Neural progenitor cell (in vitro differentiated cells): ENCODE measurements at regions not wholly inside any gene's neighbourhood (a gene's known extent, or its start where the extent isn't known, plus 50 kb on each side); places are given as distances from the start of the nearest gene placed in this dataset.

Source experiments
- DNase-seq: peaks from one replicate; pipeline ENCODE4 v3.0.0-alpha.2; 2016; ENCODE audit warnings: low spot score
- H2AFZ ChIP-seq: fragments of 200-600 bp; sonication (generic); replicated peaks from 2 replicates; pipeline ENCODE4 v1.6.1; 2016; ENCODE audit warnings: antibody characterized with exemption
- H3F3A ChIP-seq: fragments of 200-600 bp; sonication (generic); 2 replicates; pipeline ENCODE4 v1.6.1; 2016; ENCODE audit warnings: antibody characterized with exemption, low read depth
- H3K27ac ChIP-seq: fragments of 200-600 bp; sonication (generic); 2 replicates; pipeline ENCODE4 v1.5.1; 2016; ENCODE audit warnings: mild to moderate bottlenecking
- H3K27me3 ChIP-seq: fragments of 200-600 bp; sonication (generic); 2 replicates; pipeline ENCODE4 v1.6.1; 2016; ENCODE audit warnings: mild to moderate bottlenecking, moderate library complexity
- H3K36me3 ChIP-seq: fragments of 200-600 bp; sonication (generic); 2 replicates; pipeline ENCODE4 v1.5.1; 2016
- H3K4me1 ChIP-seq: fragments of 200-600 bp; sonication (generic); 2 replicates; pipeline ENCODE4 v1.6.1; 2016; ENCODE audit warnings: mixed run types
- H3K4me2 ChIP-seq: fragments of 200-600 bp; sonication (generic); 2 replicates; pipeline ENCODE4 v1.6.1; 2016
- H3K4me3 ChIP-seq: fragments of 200-600 bp; sonication (generic); 2 replicates; pipeline ENCODE4 v1.5.1; 2016
- H3K79me2 ChIP-seq: fragments of 200-600 bp; sonication (generic); 2 replicates; pipeline ENCODE4 v1.6.1; 2016; ENCODE audit warnings: low read depth
- H3K9ac ChIP-seq: fragments of 200-600 bp; sonication (generic); 2 replicates; pipeline ENCODE4 v1.6.1; 2016
- H3K9me3 ChIP-seq: fragments of 200-600 bp; sonication (generic); 2 replicates; pipeline ENCODE4 v1.5.1; 2016; ENCODE audit warnings: low read depth
- H4K20me1 ChIP-seq: fragments of 200-600 bp; sonication (generic); 2 replicates; pipeline ENCODE4 v1.6.1; 2016; ENCODE audit warnings: low read depth
- H3K27ac Mint-ChIP-seq: 3 replicates; pipeline ENCODE4 v1.8.0; 2021; ENCODE audit warnings: mixed read lengths
- H3K27me3 Mint-ChIP-seq: 2 replicates; pipeline ENCODE4 v1.8.0; 2022; ENCODE audit warnings: low read depth, mild to moderate bottlenecking, inconsistent platforms, moderate library complexity, mixed read lengths; ENCODE audit not compliant: insufficient read depth
- H3K36me3 Mint-ChIP-seq: 3 replicates; pipeline ENCODE4 v1.8.0; 2021; ENCODE audit warnings: mixed read lengths
- H3K4me1 Mint-ChIP-seq: 3 replicates; pipeline ENCODE4 v1.8.0; 2021; ENCODE audit warnings: mixed read lengths
- H3K4me3 Mint-ChIP-seq: 3 replicates; pipeline ENCODE4 v1.8.0; 2021; ENCODE audit warnings: mild to moderate bottlenecking, moderate library complexity, mixed read lengths
- H3K9me3 Mint-ChIP-seq: 3 replicates; pipeline ENCODE4 v1.8.0; 2020; ENCODE audit warnings: mixed read lengths
- EZH2 ChIP-seq: fragments of 200-600 bp; sonication (generic); IDR thresholded peaks from 2 replicates; pipeline ENCODE4 v1.6.1; 2017; ENCODE audit warnings: antibody characterized with exemption, mild to moderate bottlenecking, moderate library complexity
- EZH2phosphoT487 ChIP-seq: fragments of 200-600 bp; sonication (generic); IDR thresholded peaks from 2 replicates; pipeline ENCODE4 v1.6.1; 2017; ENCODE audit warnings: antibody characterized with exemption
- TF ChIP-seq, protein P1 (sequence below): fragments of 200-600 bp; sonication (generic); IDR thresholded peaks from 2 replicates; pipeline ENCODE4 v1.5.1; 2017; ENCODE audit warnings: antibody characterized with exemption, mild to moderate bottlenecking

DNA sequence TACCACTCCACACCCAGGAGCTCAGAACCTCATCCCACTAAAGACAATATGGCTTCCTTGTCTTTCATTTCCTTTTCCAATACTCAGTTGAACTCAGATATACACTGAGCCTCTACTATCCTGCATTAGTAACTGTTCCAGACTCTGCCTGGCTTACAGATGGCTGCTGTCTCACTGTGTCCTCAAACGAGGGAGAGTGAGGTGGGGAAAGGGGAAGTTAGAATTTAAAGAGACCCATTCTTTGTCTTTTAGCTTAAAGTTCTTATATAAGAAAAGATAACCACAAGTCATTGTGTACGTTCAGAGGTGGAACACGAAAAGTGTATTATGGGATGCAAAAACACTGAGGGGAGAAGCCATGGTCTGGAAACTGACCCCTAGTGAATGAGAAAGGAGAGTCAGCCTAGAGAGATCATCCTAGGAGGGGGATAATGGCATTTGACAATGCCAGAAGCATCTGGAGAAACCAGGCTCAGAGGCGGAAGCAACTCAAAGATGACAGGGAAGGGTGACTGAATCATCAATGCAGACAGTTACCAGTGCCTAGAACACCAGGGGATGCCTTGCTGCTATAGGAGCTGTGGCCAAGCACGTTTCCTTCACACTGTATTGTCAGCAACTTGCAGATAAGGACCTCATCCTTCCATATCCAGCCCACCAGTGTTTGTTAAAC is 170.7 kb downstream of the CYRIA start:
- no peaks in the 10 kb centered on the region for H3K4me1 ChIP-seq
- H3K9me3 ChIP-seq: no peaks in the 10 kb centered on the region
- H3K4me3 ChIP-seq: no peak overlapping the region
- no peak overlapping the region for H3K4me3 Mint-ChIP-seq
- peaks cover 14% of the 10 kb centered on the region for H3K4me1 Mint-ChIP-seq
- no peak overlapping the region for H3K9ac ChIP-seq
- H3K27me3 Mint-ChIP-seq: peaks cover 13% of the 10 kb centered on the region
- H3K27ac ChIP-seq: no peak overlapping the region
- H4K20me1 ChIP-seq: no peaks in the 10 kb centered on the region
- H2AFZ ChIP-seq: no peak overlapping the region
- no peak overlapping the region for H3K4me2 ChIP-seq
- no peaks in the 10 kb centered on the region for H3K36me3 Mint-ChIP-seq
- no peaks in the 10 kb centered on the region for H3F3A ChIP-seq
- peaks cover 6% of the 10 kb centered on the region for H3K9me3 Mint-ChIP-seq
- TF ChIP-seq EZH2 (no peak), EZH2phosphoT487 (no peak)
- TF ChIP-seq, protein P1, sequence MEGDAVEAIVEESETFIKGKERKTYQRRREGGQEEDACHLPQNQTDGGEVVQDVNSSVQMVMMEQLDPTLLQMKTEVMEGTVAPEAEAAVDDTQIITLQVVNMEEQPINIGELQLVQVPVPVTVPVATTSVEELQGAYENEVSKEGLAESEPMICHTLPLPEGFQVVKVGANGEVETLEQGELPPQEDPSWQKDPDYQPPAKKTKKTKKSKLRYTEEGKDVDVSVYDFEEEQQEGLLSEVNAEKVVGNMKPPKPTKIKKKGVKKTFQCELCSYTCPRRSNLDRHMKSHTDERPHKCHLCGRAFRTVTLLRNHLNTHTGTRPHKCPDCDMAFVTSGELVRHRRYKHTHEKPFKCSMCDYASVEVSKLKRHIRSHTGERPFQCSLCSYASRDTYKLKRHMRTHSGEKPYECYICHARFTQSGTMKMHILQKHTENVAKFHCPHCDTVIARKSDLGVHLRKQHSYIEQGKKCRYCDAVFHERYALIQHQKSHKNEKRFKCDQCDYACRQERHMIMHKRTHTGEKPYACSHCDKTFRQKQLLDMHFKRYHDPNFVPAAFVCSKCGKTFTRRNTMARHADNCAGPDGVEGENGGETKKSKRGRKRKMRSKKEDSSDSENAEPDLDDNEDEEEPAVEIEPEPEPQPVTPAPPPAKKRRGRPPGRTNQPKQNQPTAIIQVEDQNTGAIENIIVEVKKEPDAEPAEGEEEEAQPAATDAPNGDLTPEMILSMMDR: no peak
- H3K27me3 ChIP-seq: no peaks in the 10 kb centered on the region
- DNase-seq: no peak
- no peak overlapping the region for H3K27ac Mint-ChIP-seq
- no peaks in the 10 kb centered on the region for H3K79me2 ChIP-seq
- no peaks in the 10 kb centered on the region for H3K36me3 ChIP-seq

DNA sequence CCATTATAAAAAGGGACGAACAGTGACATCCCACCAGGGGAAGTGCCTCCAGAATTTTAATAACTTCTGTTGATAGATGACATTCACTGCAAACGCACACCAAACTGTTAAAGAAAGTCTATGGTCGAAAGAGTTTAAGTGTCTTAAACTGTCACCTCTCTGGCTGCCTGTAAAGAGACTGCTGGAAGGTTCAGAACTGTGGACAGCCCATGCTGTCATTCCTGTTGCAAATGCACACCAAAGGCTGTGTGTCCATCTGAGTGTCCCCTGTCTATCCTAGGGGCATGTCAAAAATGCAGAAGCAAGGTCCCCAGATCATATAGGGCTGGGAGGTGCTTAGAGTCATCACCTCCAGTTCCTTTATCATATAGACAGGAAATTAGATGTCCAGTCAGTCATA is 171.8 kb downstream of the CYRIA start:
- Mint-ChIP-seq H3K9me3 (peaks cover 3% of the 10 kb centered on the region), H3K36me3 (no peaks in the 10 kb centered on the region), H3K27me3 (peaks cover 10% of the 10 kb centered on the region), H3K4me3 (no peak overlapping the region), H3K27ac (no peak overlapping the region), H3K4me1 (peaks cover 14% of the 10 kb centered on the region)
- Histone ChIP-seq H3K4me3 (no peak overlapping the region), H3K27me3 (no peaks in the 10 kb centered on the region), H3K9me3 (no peaks in the 10 kb centered on the region), H3K4me2 (no peak overlapping the region), H4K20me1 (no peaks in the 10 kb centered on the region), H3K36me3 (no peaks in the 10 kb centered on the region), H2AFZ (no peak overlapping the region), H3K4me1 (no peaks in the 10 kb centered on the region), H3K9ac (no peak overlapping the region), H3F3A (no peaks in the 10 kb centered on the region), H3K79me2 (no peaks in the 10 kb centered on the region), H3K27ac (no peak overlapping the region)
- no peak for DNase-seq
- TF ChIP-seq EZH2phosphoT487: no peak
- TF ChIP-seq, protein P1: no peak
- no peak for TF ChIP-seq EZH2

DNA sequence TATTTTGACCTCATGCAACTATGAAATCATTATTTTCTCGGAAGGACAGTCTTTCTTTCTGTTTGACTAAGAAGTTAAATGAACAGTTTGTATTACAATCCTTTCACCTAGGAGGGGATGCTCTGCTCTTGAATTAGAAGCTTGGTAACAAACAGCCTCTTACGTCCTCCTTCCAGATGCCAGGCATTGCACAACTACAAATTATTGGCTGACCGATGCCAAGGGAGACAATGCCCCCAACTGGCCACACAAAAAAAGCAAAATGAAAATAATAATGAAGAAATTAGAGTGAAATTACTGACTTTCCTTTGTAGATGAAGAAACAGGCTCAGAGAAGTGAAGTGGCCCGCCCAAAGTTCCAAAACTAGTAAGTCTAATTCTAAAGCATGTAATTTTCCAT is 177.9 kb downstream of the CYRIA start:
- DNase-seq: peak; percentile 48
- no peak overlapping the region for H3K4me2 ChIP-seq
- no peak overlapping the region for H3K27ac ChIP-seq
- no peaks in the 10 kb centered on the region for H3K36me3 Mint-ChIP-seq
- peaks cover 6% of the 10 kb centered on the region for H3K9me3 Mint-ChIP-seq
- no peak overlapping the region for H3K9ac ChIP-seq
- no peak overlapping the region for H2AFZ ChIP-seq
- H3K4me1 Mint-ChIP-seq: peaks cover 3% of the 10 kb centered on the region
- H3K27me3 ChIP-seq: no peaks in the 10 kb centered on the region
- no peak overlapping the region for H3K4me3 Mint-ChIP-seq
- H3K4me3 ChIP-seq: no peak overlapping the region
- no peaks in the 10 kb centered on the region for H3K27me3 Mint-ChIP-seq
- no peaks in the 10 kb centered on the region for H3K9me3 ChIP-seq
- TF ChIP-seq EZH2phosphoT487: no peak
- TF ChIP-seq, protein P1: peak; percentile 66
- H3F3A ChIP-seq: no peaks in the 10 kb centered on the region
- no peaks in the 10 kb centered on the region for H4K20me1 ChIP-seq
- no peaks in the 10 kb centered on the region for H3K79me2 ChIP-seq
- no peak overlapping the region for H3K27ac Mint-ChIP-seq
- no peaks in the 10 kb centered on the region for H3K4me1 ChIP-seq
- no peaks in the 10 kb centered on the region for H3K36me3 ChIP-seq
